ENCODE measurements at regions not wholly inside any gene's neighbourhood (a gene's known extent, or its start where the extent isn't known, plus 50 kb on each side); places are given as distances from the start of the nearest gene placed in this dataset.

DNA sequence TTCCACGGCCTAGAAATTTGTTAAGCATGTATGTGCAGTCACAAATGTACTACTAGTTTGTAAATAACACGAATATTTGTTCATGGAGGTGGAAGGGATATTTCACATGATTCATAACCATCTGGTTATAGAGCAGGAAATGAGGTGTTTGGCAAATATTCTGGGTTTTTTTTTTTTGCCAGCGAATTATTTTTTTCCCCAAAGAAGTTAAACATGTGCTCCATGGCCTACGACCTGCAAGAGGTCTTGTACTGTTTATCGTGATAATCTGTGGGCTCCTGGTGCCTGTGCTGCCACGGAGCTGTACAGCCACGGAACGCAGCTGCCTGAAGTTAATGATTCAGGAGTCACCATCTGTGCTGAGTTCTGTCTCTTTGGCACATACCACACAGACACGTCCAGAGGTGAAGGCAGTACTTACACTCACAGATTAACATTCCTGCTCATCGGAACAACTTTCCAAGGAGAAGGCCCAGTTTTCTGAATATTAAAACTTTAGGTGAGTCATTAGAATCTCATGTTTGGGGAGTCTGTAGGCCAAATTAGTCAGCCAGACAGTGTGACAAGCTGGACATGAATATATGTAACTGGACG is 156.3 kb downstream of the TMX1 start:
- peak; percentile 91 for DNase-seq (ENCODE audit: low read depth)

DNA sequence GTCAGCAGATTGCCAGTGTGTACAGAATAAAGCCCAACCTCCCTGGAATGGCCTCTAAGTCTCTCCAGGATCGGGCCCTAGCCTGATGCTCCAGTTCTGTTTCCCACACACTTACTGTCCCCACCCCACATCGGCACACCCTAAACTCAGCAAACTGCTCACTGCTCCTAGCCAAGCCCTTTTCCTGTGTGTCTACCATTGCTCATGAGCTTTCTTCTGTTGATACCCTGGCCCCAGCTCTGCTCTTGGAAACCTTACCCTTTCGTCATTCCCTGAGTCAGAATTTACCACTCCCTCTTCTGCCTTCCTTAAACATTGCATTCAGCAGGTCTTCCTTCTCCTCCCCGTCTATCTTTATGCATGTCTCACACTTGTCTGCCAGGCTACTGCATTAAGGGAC is 158.9 kb downstream of the TMX1 start:
- DNase-seq (ENCODE audit: low read depth), result peak; percentile 95

DNA sequence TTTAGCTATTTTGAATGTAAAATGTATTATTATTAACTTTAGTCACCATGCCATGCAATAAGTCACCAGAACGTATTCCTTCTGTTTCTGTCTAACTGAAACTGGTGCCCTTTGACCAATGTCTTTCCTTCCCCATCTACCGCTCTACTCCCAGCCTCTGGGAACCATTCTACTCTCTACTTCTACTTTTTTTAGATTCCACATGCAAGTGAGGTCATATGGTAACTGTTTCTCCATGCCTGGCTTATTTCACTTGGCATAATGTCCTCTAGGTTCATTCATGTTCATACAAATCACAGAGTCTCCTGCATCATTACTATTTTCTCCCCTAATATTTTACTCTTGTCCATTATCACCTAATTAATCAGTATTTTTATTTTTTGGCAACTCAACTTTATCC is 160.1 kb downstream of the TMX1 start:
- no peak for DNase-seq (ENCODE audit: low read depth)

DNA sequence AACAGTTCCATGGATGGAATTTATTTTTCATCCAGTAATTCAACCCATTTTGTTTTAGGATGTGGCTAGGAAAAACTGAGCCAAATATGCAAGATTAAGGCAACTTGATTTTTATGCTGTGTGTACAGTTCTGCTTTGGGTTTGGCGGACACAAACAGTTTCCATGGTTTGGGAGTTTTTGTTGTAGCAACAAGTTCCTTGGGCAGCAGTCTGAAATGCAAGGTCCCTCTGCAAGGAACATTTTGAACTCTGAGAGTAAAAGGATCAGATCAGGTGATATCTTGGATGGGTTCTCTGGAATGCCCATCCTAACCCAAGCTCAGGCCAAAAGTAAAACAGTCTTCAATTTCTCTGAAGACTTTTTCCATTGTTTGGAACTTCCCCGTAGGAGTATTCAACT is 161.2 kb downstream of the TMX1 start:
- no peak for DNase-seq (ENCODE audit: low read depth)

DNA sequence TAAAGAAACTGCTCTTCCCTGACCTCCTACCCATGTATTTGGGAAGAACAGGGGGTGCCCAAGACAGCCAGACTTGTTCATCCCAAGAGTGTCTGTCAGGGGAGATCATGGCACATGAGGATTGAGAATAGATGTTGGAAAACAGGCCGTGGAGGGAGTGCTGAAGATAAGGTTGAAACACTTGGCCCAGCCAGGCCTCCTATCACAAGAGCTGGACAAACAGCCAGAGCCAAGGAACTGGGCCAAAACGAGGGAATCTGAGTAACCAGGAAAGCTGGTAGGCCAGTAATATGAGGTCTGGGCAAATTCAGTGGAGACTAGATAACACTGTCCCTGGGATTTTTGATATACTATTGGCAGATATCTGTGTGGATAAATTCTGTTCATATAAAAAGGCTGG is 161.7 kb downstream of the TMX1 start:
- DNase-seq (ENCODE audit: low read depth), result no peak

DNA sequence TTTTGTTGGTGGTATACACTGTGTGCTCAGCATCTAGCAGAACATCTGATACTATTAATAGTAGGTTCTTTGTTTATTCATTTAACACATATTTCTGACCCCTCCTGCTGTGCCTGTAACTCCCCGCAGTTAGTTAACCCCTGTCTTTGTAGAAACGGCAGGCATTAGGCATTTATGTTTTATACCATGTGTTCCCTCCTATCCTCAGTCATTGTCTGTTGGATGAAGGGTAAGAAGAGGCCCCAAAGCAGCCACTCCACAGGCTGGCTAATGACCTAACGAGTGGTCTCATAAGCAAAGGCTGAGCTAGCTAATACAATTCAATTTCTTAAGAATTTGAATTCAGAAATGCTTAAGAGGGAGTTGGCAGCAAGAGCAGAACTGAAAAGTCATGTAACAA is 170.8 kb downstream of the TMX1 start:
- DNase-seq (ENCODE audit: low read depth), result no peak

DNA sequence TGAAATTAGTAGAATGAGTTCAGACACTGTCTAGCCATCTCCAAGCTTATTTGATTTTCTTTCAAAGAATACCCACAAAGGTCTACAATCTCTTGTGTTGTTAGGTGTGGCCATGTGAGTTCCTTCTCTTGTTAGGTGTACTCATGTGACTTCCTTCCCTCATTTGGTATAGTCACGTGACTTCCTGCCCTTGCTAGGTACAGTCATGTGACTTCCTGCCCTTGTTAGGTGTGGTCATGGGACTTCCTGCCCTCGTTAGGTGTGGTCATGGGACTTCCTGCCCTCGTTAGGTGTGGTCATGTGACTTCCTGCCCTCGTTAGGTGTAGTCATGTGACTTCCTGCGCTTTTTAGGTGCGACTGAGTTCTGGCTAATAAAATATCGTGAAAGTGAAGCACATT is 179.6 kb downstream of the TMX1 start:
- DNase-seq (ENCODE audit: low read depth), result no peak

DNA sequence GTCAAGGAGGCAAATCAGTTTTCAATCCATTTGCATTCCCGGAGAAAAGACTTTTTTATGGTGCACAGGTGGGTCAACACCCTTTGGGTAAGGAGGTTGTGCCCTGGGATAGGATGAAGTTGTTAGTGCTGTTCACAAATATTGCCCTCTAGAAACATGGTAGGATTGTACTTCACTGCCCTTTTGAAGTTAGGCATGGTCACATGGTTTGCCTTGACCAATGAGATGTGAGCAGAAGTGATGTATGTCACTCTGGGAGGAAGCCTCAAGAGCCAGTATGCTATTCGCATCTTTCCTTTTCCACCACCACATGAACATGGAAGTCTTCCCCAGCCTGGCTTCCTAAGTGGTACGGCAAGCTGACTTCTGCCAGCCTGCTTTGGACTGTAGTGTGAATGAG is 182.7 kb downstream of the TMX1 start:
- no peak for DNase-seq (ENCODE audit: low read depth)

DNA sequence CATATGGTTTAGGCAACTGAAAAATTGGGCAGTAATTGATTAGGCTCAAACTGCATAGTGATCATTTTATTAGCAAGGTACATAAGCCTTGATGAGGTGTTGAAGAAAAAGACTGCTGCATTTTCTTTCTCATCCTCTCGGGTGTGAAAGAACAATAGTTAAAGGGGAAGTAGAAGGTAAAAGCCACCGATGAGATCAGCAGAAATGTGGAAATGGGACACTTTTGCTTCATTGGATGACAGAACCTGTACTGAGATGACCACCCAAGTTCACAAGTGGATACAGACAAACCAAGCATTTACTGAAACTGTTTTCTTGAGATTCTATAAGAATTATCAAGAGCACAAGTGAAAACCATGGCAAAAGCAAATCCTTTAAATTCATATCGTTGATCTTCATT is 184.0 kb downstream of the TMX1 start:
- DNase-seq (ENCODE audit: low read depth), result no peak

DNA sequence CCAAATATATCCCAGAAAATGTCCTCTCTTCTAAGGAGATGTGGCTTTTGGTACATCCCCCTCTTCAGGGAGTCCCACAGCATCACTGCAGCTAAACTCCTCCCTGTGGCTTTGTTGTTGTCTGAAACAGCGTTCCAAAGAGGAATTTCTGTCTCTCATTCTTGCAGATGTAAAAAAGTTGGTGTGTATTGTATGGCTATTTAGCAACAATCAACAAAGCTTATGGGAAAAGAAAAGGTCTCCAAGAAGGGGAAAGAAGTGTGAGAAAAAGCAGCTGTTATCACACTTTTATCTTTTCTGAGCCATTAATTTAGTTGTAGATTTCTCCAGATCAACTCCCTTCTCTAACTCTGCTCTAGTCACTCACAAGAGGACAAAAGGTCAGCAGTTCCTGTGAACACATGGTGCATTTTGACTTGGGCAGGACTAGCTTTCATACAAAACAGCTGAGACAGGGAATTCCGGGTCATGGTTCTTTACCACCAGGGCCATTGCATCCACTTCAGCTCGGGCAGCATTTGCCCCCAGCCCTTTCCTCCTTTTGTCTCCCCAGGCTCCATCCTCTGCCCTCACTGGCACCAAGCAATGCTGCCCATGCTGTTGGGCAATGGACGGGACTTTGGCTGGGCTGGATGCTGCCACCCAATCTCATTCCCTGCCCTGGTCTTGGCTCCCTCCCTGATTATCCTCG is 184.7 kb downstream of the TMX1 start:
- DNase-seq (ENCODE audit: low read depth), result no peak

DNA sequence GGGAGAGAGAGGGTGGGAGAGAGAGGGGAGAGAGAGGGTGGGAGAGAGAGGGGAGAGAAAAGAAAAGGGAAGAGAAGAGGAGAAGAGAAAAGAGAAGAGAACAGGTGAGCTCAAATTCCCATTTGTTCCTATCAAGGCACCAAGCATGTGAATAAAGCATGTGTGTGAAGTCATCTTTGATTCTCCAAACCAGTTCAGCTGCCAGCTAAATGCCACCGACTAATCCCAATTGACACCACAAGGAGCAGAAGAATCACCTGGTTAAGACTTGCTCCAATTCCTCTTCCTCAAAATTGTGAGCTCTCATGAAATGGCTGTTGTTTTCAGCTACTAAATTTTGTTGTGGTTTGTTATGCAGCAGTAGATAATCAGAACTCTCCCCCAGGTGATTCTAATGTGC is 188.9 kb downstream of the TMX1 start:
- no peak for DNase-seq (ENCODE audit: low read depth)

DNA sequence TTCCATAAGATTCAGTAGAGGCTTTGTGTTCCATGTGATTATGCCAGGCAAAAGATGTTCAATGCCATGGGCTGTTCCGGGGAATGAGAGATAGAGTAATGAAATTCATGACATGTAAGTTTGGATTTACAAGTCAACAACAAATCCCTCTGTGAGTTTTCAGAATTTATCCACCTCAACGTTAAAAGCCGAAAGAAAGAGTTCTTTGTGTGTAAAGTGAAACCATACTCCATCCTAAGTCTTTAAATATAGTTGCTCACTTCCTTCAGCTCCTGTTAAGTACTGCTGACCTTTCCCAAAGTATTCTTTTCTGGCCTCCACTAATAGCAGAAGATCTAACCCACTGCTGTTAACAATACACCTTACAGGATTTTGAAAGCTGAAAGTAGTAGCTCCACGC is 190.0 kb downstream of the TMX1 start:
- no peak for DNase-seq (ENCODE audit: low read depth)

DNA sequence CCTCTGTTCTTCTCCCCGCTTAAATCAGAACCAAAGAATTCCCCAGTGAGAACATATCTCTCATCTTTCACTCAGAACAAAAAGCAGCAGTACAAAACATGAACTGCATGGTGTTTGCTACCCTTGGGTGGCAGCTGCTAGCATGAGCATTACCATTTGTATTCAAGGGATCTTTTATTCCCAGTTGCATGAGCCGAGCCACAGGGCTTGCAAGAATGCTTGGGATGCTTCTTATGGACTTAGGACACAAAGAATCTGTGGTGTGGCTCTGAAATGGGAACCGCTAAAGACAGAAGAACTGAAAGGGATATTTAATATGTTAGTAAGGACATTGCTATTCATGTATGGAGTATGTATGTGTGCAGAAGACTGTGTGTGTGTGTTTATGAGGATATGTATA is 190.6 kb downstream of the TMX1 start:
- DNase-seq (ENCODE audit: low read depth), result no peak

DNA sequence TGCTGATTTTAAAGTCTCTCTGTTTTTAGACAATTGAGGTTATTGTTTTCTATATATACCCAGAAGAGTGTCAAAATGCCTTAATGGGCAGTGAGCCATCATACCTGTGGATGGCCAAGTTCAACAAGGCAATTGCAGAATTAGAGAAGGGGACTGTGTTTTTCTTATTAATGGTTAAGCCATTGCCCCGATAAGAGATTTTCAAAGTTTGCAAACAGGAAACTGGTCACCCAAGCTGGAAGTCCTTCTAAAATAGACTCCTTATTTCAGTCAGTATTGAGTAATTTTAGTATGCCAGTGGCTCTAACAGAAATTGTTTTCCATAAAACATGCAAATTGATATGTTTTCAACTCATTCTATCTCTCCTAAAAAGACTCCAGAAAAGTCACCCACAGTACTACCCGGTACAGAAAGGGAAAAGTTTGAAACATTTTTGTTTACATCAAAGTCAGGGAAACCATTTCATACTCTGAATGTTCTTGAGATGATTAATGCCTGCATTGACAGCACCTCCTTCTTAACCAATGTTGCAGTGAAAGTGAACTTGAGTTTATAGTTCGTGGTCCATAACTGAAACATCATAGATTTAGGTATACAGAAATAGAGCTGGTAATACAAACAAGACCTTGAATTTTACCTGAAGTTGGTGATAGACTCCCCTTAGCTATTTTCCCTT is 191.1 kb downstream of the TMX1 start:
- DNase-seq (ENCODE audit: low read depth), result no peak

DNA sequence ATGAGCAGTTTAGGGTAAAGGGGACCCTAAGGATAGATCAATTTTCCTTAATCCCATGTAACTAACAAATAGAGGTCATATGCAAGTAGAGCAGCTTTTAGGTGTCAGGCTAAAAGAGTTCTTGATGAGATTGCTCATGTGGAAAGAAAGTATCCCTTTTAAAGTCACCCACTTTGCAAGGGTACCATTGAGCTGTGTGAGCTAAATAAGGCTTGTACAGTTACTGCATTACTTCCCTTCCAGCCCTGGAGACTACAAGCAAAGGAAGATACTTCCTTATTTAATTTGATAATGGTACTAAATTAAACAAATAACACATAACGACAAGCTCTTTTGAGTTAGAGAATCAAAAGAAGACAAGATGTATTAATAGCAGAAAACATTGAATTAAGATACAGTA is 191.7 kb downstream of the TMX1 start:
- DNase-seq (ENCODE audit: low read depth), result no peak

DNA sequence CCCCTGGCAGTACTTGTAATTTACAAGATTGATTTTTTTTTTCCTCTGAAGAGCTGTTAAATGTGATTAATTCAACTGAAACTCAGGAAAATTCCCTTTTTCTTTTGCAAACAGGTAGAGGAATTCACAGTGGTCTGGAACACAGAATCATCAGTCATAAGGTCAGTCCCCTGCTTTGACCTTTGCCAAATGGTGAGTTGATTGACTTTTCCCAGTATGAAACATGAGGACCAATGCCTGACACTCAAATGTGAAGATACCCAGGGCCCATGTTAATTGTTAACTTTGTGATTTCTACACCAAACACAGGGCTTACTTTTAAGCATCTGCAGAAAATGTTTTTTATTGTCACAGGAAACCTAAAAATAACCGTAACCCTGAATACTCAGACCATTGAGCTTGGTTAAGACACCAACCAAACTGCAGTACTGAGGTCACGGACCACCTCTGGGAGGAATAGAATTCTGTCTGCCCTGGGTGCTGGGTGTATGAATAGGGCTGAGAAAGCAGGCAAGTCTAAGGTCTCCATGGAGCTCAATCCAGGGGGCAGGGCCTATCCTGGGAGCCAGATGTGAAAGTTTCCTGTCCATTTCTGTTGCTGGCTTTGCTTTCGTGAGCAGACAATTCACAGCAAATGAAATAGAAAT is 192.4 kb downstream of the TMX1 start:
- no peak for DNase-seq (ENCODE audit: low read depth)

DNA sequence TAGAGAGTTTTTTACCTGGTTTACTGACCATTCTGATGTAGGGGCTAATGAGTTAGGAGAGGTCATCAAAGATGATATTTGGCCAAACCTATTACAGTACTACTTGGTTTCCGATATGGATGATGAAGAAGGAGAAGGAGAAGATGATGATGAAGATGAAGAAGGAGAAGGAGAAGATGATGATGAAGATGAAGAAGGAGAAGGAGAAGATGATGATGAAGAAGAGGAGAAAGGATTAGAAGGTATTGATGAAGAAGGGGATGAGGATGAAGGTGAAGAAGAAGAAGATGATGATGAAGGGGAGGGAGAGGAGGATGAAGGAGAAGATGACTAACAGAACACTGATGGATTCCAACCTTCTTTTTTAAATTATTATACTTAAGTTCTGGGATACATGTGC is 196.6 kb downstream of the TMX1 start:
- no peak for DNase-seq (ENCODE audit: low read depth)

DNA sequence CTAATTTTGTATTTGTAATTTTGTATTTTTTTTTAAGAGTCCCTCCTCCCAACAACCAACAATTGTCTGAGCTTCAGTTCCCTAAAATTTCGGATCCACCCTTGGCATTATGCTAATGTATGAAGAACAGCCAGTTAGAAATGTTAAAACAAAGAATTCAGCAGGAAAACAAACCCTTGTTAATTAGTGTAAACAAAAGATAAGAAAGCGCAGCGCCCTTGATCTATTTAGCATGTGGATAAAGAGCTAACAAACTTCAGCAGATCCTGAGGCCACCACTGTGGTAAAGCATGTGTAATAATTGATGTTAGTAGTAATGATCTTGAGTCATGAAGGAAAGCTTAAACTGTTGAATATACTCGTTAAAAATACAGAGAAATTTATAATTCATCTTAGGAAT is 199.8 kb downstream of the TMX1 start:
- DNase-seq (ENCODE audit: low read depth), result no peak

DNA sequence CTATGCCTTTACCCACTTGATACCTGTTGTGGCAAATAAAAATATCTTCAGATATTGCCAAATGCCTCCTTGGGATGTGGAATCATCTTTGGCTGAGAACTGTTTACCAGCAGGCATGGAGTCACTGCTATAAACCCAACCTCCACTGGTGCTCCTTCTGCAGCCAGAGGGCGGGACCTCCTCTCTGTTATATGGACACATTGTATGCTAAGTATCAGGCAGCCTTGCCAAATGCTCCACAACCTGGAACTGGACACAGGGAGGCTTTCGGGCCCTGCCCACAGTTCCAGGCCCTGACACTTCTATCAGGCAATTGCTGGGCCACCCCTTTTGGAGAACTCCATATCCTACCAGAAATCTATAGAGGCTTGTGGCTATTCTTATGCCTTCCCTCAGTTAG is 201.0 kb downstream of the TMX1 start:
- DNase-seq (ENCODE audit: low read depth), result peak; percentile 48

DNA sequence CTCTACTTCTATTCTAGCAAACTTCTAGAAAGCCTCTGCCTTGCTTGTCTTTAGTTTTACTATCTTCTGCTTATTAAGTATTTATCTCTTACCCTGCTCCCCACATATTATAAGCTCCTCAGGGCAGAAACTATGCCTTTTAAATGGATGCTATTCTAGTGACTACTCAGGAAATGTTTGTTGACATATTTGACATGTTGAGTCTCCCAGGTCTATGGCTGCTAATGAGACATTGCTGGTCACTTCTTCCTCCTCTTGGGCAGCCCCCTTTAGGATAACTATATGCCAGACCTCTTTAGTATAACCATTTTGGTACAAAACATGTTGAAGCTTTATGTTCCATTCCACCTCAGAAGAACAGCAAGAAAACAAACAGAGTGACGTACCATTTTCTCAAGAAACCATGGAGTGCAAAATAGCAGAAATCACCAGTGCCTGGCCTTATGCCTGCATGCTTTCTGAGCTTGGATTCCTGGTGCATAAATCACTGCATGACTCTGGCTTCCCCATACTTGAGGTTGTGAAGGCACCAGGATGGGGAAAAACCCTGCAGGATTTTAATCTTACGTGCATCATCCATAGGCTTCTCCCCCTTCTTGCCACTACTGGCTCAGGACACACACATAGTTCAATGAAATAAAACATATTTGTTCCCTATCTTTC is 202.6 kb downstream of the TMX1 start:
- DNase-seq (ENCODE audit: low read depth), result peak; percentile 96

DNA sequence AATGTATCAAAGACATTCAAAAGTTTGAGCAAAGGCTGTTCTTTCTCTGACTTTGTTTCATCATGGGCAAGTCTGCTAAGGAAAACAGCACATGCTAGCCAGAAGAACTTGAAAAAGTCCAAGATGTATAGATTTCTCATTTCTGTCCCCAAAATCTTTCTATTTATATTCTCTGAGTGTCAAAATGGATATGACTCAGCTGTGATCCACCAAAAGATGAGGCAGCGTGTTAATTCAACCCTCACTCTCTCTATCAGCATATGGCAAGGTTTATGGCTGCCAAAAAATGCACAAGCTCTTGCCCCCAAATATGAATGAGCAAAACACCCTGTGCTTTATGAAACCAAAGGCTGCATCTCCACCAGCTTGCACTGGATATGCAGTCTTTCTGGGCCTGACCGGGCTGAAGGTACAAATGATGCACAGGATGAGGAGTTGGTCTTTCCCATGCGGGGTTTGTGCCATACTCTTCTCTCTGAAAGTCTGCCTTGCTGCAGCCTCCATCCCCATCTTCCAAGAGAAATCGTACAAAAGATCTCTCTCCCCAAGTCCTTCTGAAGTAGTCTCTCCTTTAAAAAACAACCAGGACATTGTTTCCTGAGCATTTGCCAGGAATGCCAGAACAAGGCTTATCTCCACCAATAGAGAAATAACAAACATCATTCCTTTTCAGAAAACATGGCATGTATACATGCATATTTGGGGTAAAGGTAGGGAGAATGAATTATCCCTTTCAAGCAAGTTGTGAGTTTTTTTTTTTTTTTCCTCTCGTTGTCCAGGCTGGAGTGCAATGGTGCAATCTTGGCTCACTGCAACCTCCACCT is 203.4 kb downstream of the TMX1 start:
- peak; percentile 60 for DNase-seq (ENCODE audit: low read depth)
